Panc1 (cell line): ENCODE measurements at regions not wholly inside any gene's neighbourhood (a gene's known extent, or its start where the extent isn't known, plus 50 kb on each side); places are given as distances from the start of the nearest gene placed in this dataset.

Experiments
- ATAC-seq: fragments of 200-7000 bp; cut with Tn5 transposase; 2 replicates; pipeline ENCODE4 v1.9.1; 2020; ENCODE audit warnings: mild to moderate bottlenecking, moderate library complexity
- BruUV-seq: library from RNA; stranded (reverse); fragments of 400-500 nt; replicated peaks from 2 replicates; lab custom pipeline; 2021; lab: Mats Ljungman, UMichigan
- CTCF ChIA-PET: fragments of 300-600 bp; sonication (Branson Sonifier 250); formaldehyde crosslinking; loops from one replicate; lab custom pipeline; 2022; ENCODE audit warnings: antibody characterized with exemption; lab: Charles Lee
- POLR2A ChIA-PET: fragments of 300-600 bp; sonication (Branson Sonifier 250); formaldehyde crosslinking; loops from one replicate; lab custom pipeline; 2022; ENCODE audit warnings: antibody characterized with exemption; lab: Charles Lee
- DNase-seq: peaks from one replicate; pipeline ENCODE4 v3.0.0-alpha.2; 2010; ENCODE audit warnings: low read depth, low spot score
- H3K27ac ChIP-seq: 2 replicates; pipeline ENCODE4 v1.5.1; 2011; ENCODE audit warnings: mild to moderate bottlenecking, low read length, inconsistent platforms
- H3K27me3 ChIP-seq: fragments of 200-500 bp; sonication (Bioruptor generic); 2 replicates; pipeline ENCODE4 v1.6.0; 2014; ENCODE audit warnings: low read length, inconsistent platforms; ENCODE audit not compliant: control insufficient read depth, insufficient read depth
- H3K36me3 ChIP-seq: fragments of 200-500 bp; sonication (Bioruptor generic); 2 replicates; pipeline ENCODE4 v1.5.1; 2014; ENCODE audit warnings: inconsistent platforms, mild to moderate bottlenecking, low read length, moderate library complexity; ENCODE audit not compliant: control insufficient read depth, insufficient read depth
- H3K4me1 ChIP-seq: 2 replicates; pipeline ENCODE4 v1.5.1; 2011; ENCODE audit warnings: inconsistent platforms, mild to moderate bottlenecking, low read length, moderate library complexity; ENCODE audit not compliant: control insufficient read depth, insufficient read depth
- H3K4me3 ChIP-seq, 2 experiments: 2 replicates each; pipeline ENCODE4 v1.5.1; 2011 to 2012; ENCODE audit warnings: low read depth in 2 of 2, low read length in 2 of 2, mild to moderate bottlenecking in 2 of 2, inconsistent platforms in 1 of 2, moderate library complexity in 1 of 2
- H3K9me3 ChIP-seq: fragments of 200-500 bp; sonication (Bioruptor generic); 2 replicates; pipeline ENCODE4 v1.5.1; 2014; ENCODE audit warnings: low read depth, mild to moderate bottlenecking, inconsistent platforms, low read length, moderate library complexity; ENCODE audit not compliant: control insufficient read depth, insufficient read depth
- POLR2AphosphoS5 ChIP-seq: IDR thresholded peaks from 2 replicates; pipeline ENCODE4 v1.6.1; 2012; ENCODE audit warnings: mild to moderate bottlenecking, low read depth, low read length, moderate library complexity
- SIN3A ChIP-seq: IDR thresholded peaks from 2 replicates; pipeline ENCODE4 v1.6.1; 2012; ENCODE audit warnings: low read depth, mild to moderate bottlenecking, low read length, moderate library complexity, borderline replicate concordance; ENCODE audit not compliant: insufficient read depth
- TCF7L2 ChIP-seq: IDR thresholded peaks from 2 replicates; pipeline ENCODE4 v1.6.1; 2011; ENCODE audit warnings: mild to moderate bottlenecking, low read depth, low read length, inconsistent platforms
- in situ Hi-C: cut with HindIII; loops from 2 replicates; pipeline ENCODE4 v1.10.0; 2016; ENCODE audit warnings: low sequenced_read_pairs, low pct_unique_long_range_greater_than_20kb
- intact Hi-C: fragments of 100-400 bp; cut with micrococcal nuclease; formaldehyde crosslinking; loops from one replicate; pipeline ENCODE4 v1.10.0; 2022; ENCODE audit not compliant: unreplicated experiment
- TF ChIP-seq, protein P1 (sequence below), 2 experiments: IDR thresholded peaks; 2 replicates each; pipeline ENCODE4 v1.6.1; 2011 to 2012; ENCODE audit warnings: low read depth in 2 of 2, control low read depth in 1 of 2, low read length in 1 of 2, mild to moderate bottlenecking in 1 of 2, moderate library complexity in 1 of 2; ENCODE audit not compliant: insufficient read depth in 1 of 2
- TF ChIP-seq, protein P2 (sequence below): fragments of 450-650 bp; IDR thresholded peaks from 2 replicates; pipeline ENCODE4 v1.5.1; 2017; ENCODE audit warnings: mild to moderate bottlenecking

DNA sequence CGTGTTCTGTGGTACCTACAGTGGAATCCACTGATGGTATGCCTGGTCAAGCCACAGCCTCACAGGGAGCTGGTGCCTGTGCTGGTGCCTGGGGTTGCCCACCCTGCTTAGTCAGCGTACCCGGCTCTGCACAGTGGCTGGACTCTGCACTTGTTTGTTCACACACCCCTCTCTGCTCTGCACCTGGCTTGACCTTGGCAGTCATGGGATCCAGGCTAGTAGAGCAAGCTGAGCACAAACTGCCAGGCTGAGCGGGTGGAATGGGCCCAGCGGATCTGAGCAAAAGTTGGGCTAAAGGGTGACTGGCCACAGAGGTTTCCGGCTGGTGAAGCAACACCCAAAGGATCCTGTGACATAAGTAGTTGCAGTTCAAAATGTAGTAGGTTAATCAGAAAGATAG lies 163.5 kb downstream of the CDH19 start:
- ChIA-PET POLR2A (no interaction called here), CTCF (no interaction called here)
- Histone ChIP-seq H3K27ac (no peak overlapping the region), H3K27me3 (no peaks in the 10 kb centered on the region), H3K4me3 (no peak overlapping the region), H3K9me3 (no peaks in the 10 kb centered on the region), H3K36me3 (no peaks in the 10 kb centered on the region), H3K4me1 (no peaks in the 10 kb centered on the region)
- BruUV-seq = no TSS peak
- in situ Hi-C loops = no loop called here
- ATAC-seq = no peak
- intact Hi-C loops = no loop called here
- DNase-seq = no peak
- TF ChIP-seq, protein P1, sequence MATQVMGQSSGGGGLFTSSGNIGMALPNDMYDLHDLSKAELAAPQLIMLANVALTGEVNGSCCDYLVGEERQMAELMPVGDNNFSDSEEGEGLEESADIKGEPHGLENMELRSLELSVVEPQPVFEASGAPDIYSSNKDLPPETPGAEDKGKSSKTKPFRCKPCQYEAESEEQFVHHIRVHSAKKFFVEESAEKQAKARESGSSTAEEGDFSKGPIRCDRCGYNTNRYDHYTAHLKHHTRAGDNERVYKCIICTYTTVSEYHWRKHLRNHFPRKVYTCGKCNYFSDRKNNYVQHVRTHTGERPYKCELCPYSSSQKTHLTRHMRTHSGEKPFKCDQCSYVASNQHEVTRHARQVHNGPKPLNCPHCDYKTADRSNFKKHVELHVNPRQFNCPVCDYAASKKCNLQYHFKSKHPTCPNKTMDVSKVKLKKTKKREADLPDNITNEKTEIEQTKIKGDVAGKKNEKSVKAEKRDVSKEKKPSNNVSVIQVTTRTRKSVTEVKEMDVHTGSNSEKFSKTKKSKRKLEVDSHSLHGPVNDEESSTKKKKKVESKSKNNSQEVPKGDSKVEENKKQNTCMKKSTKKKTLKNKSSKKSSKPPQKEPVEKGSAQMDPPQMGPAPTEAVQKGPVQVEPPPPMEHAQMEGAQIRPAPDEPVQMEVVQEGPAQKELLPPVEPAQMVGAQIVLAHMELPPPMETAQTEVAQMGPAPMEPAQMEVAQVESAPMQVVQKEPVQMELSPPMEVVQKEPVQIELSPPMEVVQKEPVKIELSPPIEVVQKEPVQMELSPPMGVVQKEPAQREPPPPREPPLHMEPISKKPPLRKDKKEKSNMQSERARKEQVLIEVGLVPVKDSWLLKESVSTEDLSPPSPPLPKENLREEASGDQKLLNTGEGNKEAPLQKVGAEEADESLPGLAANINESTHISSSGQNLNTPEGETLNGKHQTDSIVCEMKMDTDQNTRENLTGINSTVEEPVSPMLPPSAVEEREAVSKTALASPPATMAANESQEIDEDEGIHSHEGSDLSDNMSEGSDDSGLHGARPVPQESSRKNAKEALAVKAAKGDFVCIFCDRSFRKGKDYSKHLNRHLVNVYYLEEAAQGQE (IDR thresholded peaks at IDR 0.05; ENCODE audit: insufficient read depth in 1 of 2, low read depth in 2 of 2, low read length in 1 of 2) = no peak
- no peak for TF ChIP-seq SIN3A
- TF ChIP-seq, protein P2, sequence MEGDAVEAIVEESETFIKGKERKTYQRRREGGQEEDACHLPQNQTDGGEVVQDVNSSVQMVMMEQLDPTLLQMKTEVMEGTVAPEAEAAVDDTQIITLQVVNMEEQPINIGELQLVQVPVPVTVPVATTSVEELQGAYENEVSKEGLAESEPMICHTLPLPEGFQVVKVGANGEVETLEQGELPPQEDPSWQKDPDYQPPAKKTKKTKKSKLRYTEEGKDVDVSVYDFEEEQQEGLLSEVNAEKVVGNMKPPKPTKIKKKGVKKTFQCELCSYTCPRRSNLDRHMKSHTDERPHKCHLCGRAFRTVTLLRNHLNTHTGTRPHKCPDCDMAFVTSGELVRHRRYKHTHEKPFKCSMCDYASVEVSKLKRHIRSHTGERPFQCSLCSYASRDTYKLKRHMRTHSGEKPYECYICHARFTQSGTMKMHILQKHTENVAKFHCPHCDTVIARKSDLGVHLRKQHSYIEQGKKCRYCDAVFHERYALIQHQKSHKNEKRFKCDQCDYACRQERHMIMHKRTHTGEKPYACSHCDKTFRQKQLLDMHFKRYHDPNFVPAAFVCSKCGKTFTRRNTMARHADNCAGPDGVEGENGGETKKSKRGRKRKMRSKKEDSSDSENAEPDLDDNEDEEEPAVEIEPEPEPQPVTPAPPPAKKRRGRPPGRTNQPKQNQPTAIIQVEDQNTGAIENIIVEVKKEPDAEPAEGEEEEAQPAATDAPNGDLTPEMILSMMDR = no peak

DNA sequence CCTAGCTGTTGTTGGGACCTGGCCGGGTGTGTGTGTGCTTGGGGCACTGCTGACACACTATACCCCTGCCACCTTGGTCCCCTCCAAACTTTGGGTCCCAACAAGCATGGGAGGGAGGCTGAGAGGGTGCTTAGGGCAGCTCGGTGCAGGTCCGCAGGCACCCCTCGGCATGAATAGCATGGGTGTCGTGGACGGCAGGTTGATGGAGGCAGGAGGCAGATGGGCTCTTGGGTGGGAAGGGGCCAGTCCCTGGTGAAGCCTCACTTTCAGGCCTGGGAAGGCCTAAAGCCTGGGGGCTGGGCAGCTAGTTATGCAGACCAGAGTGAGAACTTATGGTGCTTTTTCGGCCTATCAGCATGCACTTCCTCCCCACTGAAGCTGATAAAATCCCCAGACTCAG lies 164.2 kb downstream of the CDH19 start:
- BruUV-seq = no TSS peak
- Histone ChIP-seq H3K9me3 (no peaks in the 10 kb centered on the region), H3K27me3 (no peaks in the 10 kb centered on the region), H3K4me3 (no peak overlapping the region), H3K27ac (no peak overlapping the region), H3K36me3 (no peaks in the 10 kb centered on the region), H3K4me1 (no peaks in the 10 kb centered on the region)
- intact Hi-C loops = no loop called here
- CTCF ChIA-PET = no interaction called here
- DNase-seq (no peak), ATAC-seq (no peak)
- POLR2A ChIA-PET = no interaction called here
- in situ Hi-C loops = no loop called here
- TF ChIP-seq SIN3A = no peak
- TF ChIP-seq, protein P2 = no peak
- TF ChIP-seq TCF7L2 = no peak
- TF ChIP-seq, protein P1 (IDR thresholded peaks at IDR 0.05; ENCODE audit: insufficient read depth in 1 of 2, low read depth in 2 of 2, low read length in 1 of 2) = no peak
- TF ChIP-seq POLR2AphosphoS5 = no peak
